C4-2B (cell line): ENCODE measurements at regions not wholly inside any gene's neighbourhood (a gene's known extent, or its start where the extent isn't known, plus 50 kb on each side); places are given as distances from the start of the nearest gene placed in this dataset.

Source experiments
- CTCF ChIP-seq: fragments of 450-650 bp; conservative IDR thresholded peaks from 2 replicates; pipeline ENCODE4 v1.5.1; 2017; ENCODE audit warnings: mild to moderate bottlenecking
- ZFX ChIP-seq: fragments of 450-650 bp; IDR thresholded peaks from 2 replicates; pipeline ENCODE4 v1.6.1; 2017

GRCh38 chr7:97541188-97541587, 190.7 kb upstream of the TAC1 start:
- no peak for TF ChIP-seq CTCF
- TF ChIP-seq ZFX = no peak
